H1 (cell line): ENCODE measurements at regions not wholly inside any gene's neighbourhood (a gene's known extent, or its start where the extent isn't known, plus 50 kb on each side); places are given as distances from the start of the nearest gene placed in this dataset.

ENCODE experiments used
- CTCF ChIA-PET: fragments of 300-600 bp; sonication (Branson Sonifier 250); formaldehyde crosslinking; loops from one replicate; lab custom pipeline; 2021; ENCODE audit not compliant: partially characterized antibody; lab: Charles Lee
- POLR2A ChIA-PET: fragments of 300-600 bp; sonication (Branson Sonifier 250); formaldehyde crosslinking; loops from one replicate; lab custom pipeline; 2021; ENCODE audit warnings: inconsistent platforms; ENCODE audit not compliant: partially characterized antibody; lab: Charles Lee
- DNase-seq, 2 experiments: peaks; one replicate each; pipeline versions ENCODE4 v3.0.0 to v3.0.0-alpha.2; 2010 to 2022; ENCODE audit warnings: low spot score in 2 of 2, low read depth in 1 of 2, mixed read lengths in 1 of 2
- FAIRE-seq: peaks from 2 replicates; lab custom pipeline; 2011; peaks lifted over from hg19 to GRCh38; lab: Jason Lieb, UNC
- H2AFZ ChIP-seq: 2 replicates; pipeline ENCODE4 v1.8.1; 2012; ENCODE audit warnings: low read length, inconsistent platforms
- H2AK5ac ChIP-seq: 2 replicates; pipeline ENCODE4 v1.6.1; 2013; ENCODE audit warnings: low read depth, low read length
- H2BK120ac ChIP-seq: replicated peaks from 2 replicates; pipeline ENCODE3; 2013; ENCODE audit warnings: low read depth, low read length, inconsistent platforms
- H2BK12ac ChIP-seq: 2 replicates; pipeline ENCODE4 v1.6.1; 2013; ENCODE audit warnings: low read depth, low read length
- H2BK15ac ChIP-seq: 2 replicates; pipeline ENCODE4 v1.6.1; 2013; ENCODE audit warnings: low read length
- H2BK20ac ChIP-seq: 2 replicates; pipeline ENCODE4 v1.6.1; 2013; ENCODE audit warnings: low read length
- H2BK5ac ChIP-seq: 2 replicates; pipeline ENCODE4 v1.6.1; 2013; ENCODE audit warnings: low read depth, low read length
- H3K14ac ChIP-seq: 2 replicates; pipeline ENCODE4 v1.6.1; 2013; ENCODE audit warnings: inconsistent platforms; ENCODE audit not compliant: insufficient read length
- H3K18ac ChIP-seq: 2 replicates; pipeline ENCODE4 v1.6.1; 2013; ENCODE audit warnings: low read length; ENCODE audit errors: extremely low read depth
- H3K23ac ChIP-seq: 2 replicates; pipeline ENCODE4 v1.6.1; 2013; ENCODE audit warnings: inconsistent platforms; ENCODE audit not compliant: insufficient read length
- H3K23me2 ChIP-seq: 2 replicates; pipeline ENCODE4 v1.6.1; 2013; ENCODE audit warnings: low read depth, low read length
- H3K27ac ChIP-seq: 2 replicates; pipeline ENCODE4 v1.6.1; 2011; ENCODE audit warnings: low read depth, low read length, inconsistent platforms
- H3K27me3 ChIP-seq, 4 experiments: replicated peaks in 1 of 4; 1 replicate in 1 of 4; 2 replicates in 3 of 4; pipeline versions ENCODE4 v1.6.1 to v1.8.1; 2011 to 2013; ENCODE audit warnings: low read length in 3 of 4, mild to moderate bottlenecking in 3 of 4, inconsistent platforms in 2 of 4, mixed read lengths in 2 of 4, moderate library complexity in 1 of 4; ENCODE audit not compliant: control insufficient read depth in 3 of 4, insufficient read depth in 3 of 4; ENCODE audit errors: extremely low read depth in 1 of 4
- H3K36me3 ChIP-seq, 4 experiments: 2 replicates each; pipeline versions ENCODE4 v1.6.1 to v1.8.1; 2011 to 2013; ENCODE audit warnings: mild to moderate bottlenecking in 4 of 4, low read length in 3 of 4, moderate library complexity in 2 of 4, control low read depth in 1 of 4, inconsistent platforms in 1 of 4; ENCODE audit not compliant: insufficient read depth in 4 of 4, control insufficient read depth in 2 of 4
- H3K4ac ChIP-seq: replicated peaks from 2 replicates; pipeline ENCODE3; 2013; ENCODE audit warnings: low read length, low read depth, mixed read lengths, inconsistent platforms; ENCODE audit not compliant: insufficient read length
- H3K4me1 ChIP-seq, 4 experiments: replicated peaks in 1 of 4; 1 replicate in 1 of 4; 2 replicates in 3 of 4; pipeline versions ENCODE4 v1.6.1 to v1.8.1; 2011 to 2013; ENCODE audit warnings: low read length in 3 of 4, inconsistent platforms in 2 of 4, mixed read lengths in 1 of 4; ENCODE audit not compliant: insufficient read depth in 4 of 4, control insufficient read depth in 3 of 4
- H3K4me2 ChIP-seq, 2 experiments: 2 replicates each; pipeline versions ENCODE4 v1.6.1 to v1.8.1; 2011 to 2013; ENCODE audit warnings: low read depth in 2 of 2, low read length in 2 of 2, control low read depth in 1 of 2, inconsistent platforms in 1 of 2, mild to moderate bottlenecking in 1 of 2; ENCODE audit not compliant: insufficient read depth in 1 of 2
- H3K4me3 ChIP-seq, 4 experiments: fragments of 200-600, 300-600 bp in 1 of 4; sonication (generic), shearing (Covaris generic), sonication (Bioruptor Twin) in 1 of 4; 2 replicates each; pipeline versions ENCODE4 v1.5.1 to v1.8.1; 2011 to 2016; ENCODE audit warnings: low read length in 4 of 4, low read depth in 3 of 4, control low read depth in 2 of 4, inconsistent platforms in 2 of 4, mild to moderate bottlenecking in 2 of 4, mixed read lengths in 1 of 4, moderate library complexity in 1 of 4; ENCODE audit not compliant: insufficient read depth in 2 of 4; ENCODE audit errors: extremely low read depth in 1 of 4
- H3K56ac ChIP-seq: replicated peaks from 2 replicates; pipeline ENCODE3; 2013; ENCODE audit warnings: low read depth, mild to moderate bottlenecking, mixed read lengths, low read length, inconsistent platforms; ENCODE audit not compliant: insufficient read length
- H3K79me1 ChIP-seq: 2 replicates; pipeline ENCODE4 v1.6.1; 2013; ENCODE audit warnings: low read depth, low read length, control low read depth
- H3K79me2 ChIP-seq, 2 experiments: 2 replicates each; pipeline versions ENCODE4 v1.6.1 to v1.8.1; 2012 to 2013; ENCODE audit warnings: low read length in 2 of 2, mild to moderate bottlenecking in 2 of 2, inconsistent platforms in 1 of 2; ENCODE audit not compliant: insufficient read depth in 2 of 2, control insufficient read depth in 1 of 2
- H3K9ac ChIP-seq, 4 experiments: replicated peaks in 1 of 4; 1 replicate in 1 of 4; 2 replicates in 3 of 4; pipeline versions ENCODE4 v1.6.1 to v1.8.1; 2011 to 2013; ENCODE audit warnings: low read depth in 3 of 4, low read length in 3 of 4, control low read depth in 2 of 4, mild to moderate bottlenecking in 2 of 4, moderate library complexity in 2 of 4, inconsistent platforms in 1 of 4; ENCODE audit errors: extremely low read depth in 1 of 4
- H3K9me3 ChIP-seq, 2 experiments: 2 replicates each; pipeline versions ENCODE4 v1.6.1 to v1.8.1; 2012 to 2013; ENCODE audit warnings: mild to moderate bottlenecking in 2 of 2, moderate library complexity in 2 of 2, control low read depth in 1 of 2, inconsistent platforms in 1 of 2, low read depth in 1 of 2, low read length in 1 of 2, mixed read lengths in 1 of 2; ENCODE audit not compliant: insufficient read depth in 2 of 2
- H4K20me1 ChIP-seq, 2 experiments: replicated peaks in 1 of 2; 2 replicates each; pipeline versions ENCODE3 to v1.8.1; 2011 to 2013; ENCODE audit warnings: inconsistent platforms in 2 of 2, low read length in 2 of 2, mild to moderate bottlenecking in 1 of 2; ENCODE audit not compliant: insufficient read depth in 2 of 2, control insufficient read depth in 1 of 2
- H4K5ac ChIP-seq: 2 replicates; pipeline ENCODE4 v1.6.1; 2013; ENCODE audit warnings: low read length, low read depth, mixed read lengths, inconsistent platforms; ENCODE audit not compliant: insufficient read length
- H4K8ac ChIP-seq: 2 replicates; pipeline ENCODE4 v1.8.0; 2013; ENCODE audit warnings: mild to moderate bottlenecking, moderate library complexity, low read length, inconsistent platforms; ENCODE audit not compliant: insufficient read depth; ENCODE audit errors: extremely low read depth
- H4K91ac ChIP-seq: replicated peaks from 2 replicates; pipeline ENCODE3; 2013; ENCODE audit warnings: low read length, mixed read lengths, inconsistent platforms; ENCODE audit not compliant: insufficient read length
- CBX5 ChIP-seq: fragments of 300-800, 300-1000 bp; sonication (generic); IDR thresholded peaks from 2 replicates; pipeline ENCODE4 v1.7.1; 2016; ENCODE audit warnings: antibody characterized with exemption, low read length, low read depth
- EZH2 ChIP-seq: fragments of 200-600 bp; sonication (generic); IDR thresholded peaks from 2 replicates; pipeline ENCODE4 v1.7.1; 2012; ENCODE audit warnings: low read depth, mild to moderate bottlenecking, moderate library complexity, low read length, inconsistent platforms; ENCODE audit not compliant: severe bottlenecking
- HDAC2 ChIP-seq, 2 experiments: fragments of 300-600 bp in 1 of 2; sonication (generic) in 1 of 2; IDR thresholded peaks; 2 replicates each; pipeline ENCODE4 v1.6.1; 2011 to 2012; ENCODE audit warnings: low read depth in 2 of 2, low read length in 2 of 2, mild to moderate bottlenecking in 2 of 2, moderate library complexity in 2 of 2, borderline replicate concordance in 1 of 2, inconsistent platforms in 1 of 2
- JUN ChIP-seq: IDR thresholded peaks from 2 replicates; pipeline ENCODE4 v1.6.1; 2011; ENCODE audit warnings: low read depth, mild to moderate bottlenecking, improper control_type of control experiment, low read length
- PHF8 ChIP-seq: fragments of 200-600 bp; sonication (generic); conservative IDR thresholded peaks from 2 replicates; pipeline ENCODE4 v1.7.1; 2012; ENCODE audit warnings: low read depth, mild to moderate bottlenecking, inconsistent platforms, low read length, moderate library complexity
- RNF2 ChIP-seq: fragments of 200-900, 300-1000 bp; sonication (generic); IDR thresholded peaks from 2 replicates; pipeline ENCODE4 v1.7.1; 2016; ENCODE audit warnings: borderline replicate concordance, low read depth, mild to moderate bottlenecking, antibody characterized with exemption, low read length; ENCODE audit not compliant: poor library complexity, severe bottlenecking; ENCODE audit errors: missing control alignments
- TAF1 ChIP-seq: IDR thresholded peaks from 2 replicates; pipeline ENCODE4 v1.6.1; 2011; ENCODE audit warnings: mild to moderate bottlenecking, low read depth, low read length
- WGBS, 2 experiments: shearing (Covaris generic) in 1 of 2; methylation state at CpG; one replicate each; pipeline versions ENCODE4 v1.1.6 to v1.1.7; 2013 to 2015; ENCODE audit warnings: low lambda C conversion rate in 2 of 2, mixed read lengths in 2 of 2, inconsistent platforms in 1 of 2, low coverage in 1 of 2, missing lambda C conversion rate in 1 of 2; ENCODE audit not compliant: insufficient replicate concordance in 2 of 2, insufficient coverage in 1 of 2, insufficient read length in 1 of 2; ENCODE audit errors: extremely low coverage in 1 of 2, missing lambda C conversion rate in 1 of 2; 5-methylcytosine and 5-hydroxymethylcytosine counted together

GRCh38 chr3:83625261-83625660 lies 1333.5 kb upstream of the CADM2 start:
- Histone ChIP-seq H4K8ac (no peak overlapping the region), H3K79me2 (no peaks in the 10 kb centered on the region), H2BK15ac (no peak overlapping the region), H3K4me1 (no peaks in the 10 kb centered on the region), H3K14ac (no peak overlapping the region), H3K18ac (no peak overlapping the region), H2BK12ac (no peak overlapping the region), H3K56ac (no peak overlapping the region), H3K4ac (no peak overlapping the region), H2AFZ (no peak overlapping the region), H3K23ac (no peak overlapping the region), H3K27ac (no peak overlapping the region), H2BK5ac (no peak overlapping the region), H3K9ac (no peak overlapping the region), H3K4me3 (no peak overlapping the region), H4K91ac (no peak overlapping the region), H3K4me2 (no peak overlapping the region), H2AK5ac (no peak overlapping the region), H3K79me1 (no peaks in the 10 kb centered on the region), H3K9me3 (no peaks in the 10 kb centered on the region), H3K23me2 (no peaks in the 10 kb centered on the region), H2BK120ac (no peak overlapping the region), H2BK20ac (no peak overlapping the region), H3K36me3 (no peaks in the 10 kb centered on the region), H4K20me1 (no peaks in the 10 kb centered on the region), H3K27me3 (no peaks in the 10 kb centered on the region), H4K5ac (no peak overlapping the region)
- POLR2A ChIA-PET: no interaction called here
- FAIRE-seq (no peak), DNase-seq (no peak)
- CTCF ChIA-PET: no interaction called here
- TF ChIP-seq TAF1: no peak
- TF ChIP-seq PHF8: no peak
- no peak for TF ChIP-seq JUN
- no peak for TF ChIP-seq CBX5
- no peak for TF ChIP-seq EZH2
- TF ChIP-seq HDAC2 (IDR thresholded peaks at IDR 0.05; ENCODE audit: borderline replicate concordance in 1 of 2, low read depth in 2 of 2, low read length in 2 of 2): no peak
- no peak for TF ChIP-seq RNF2
- WGBS, 2 experiments: 83% methylated on average over 1 of the region's 1 CpG; no CpG with 5 or more reads in 1 of the 2 experiments
